ENCODE measurements at regions not wholly inside any gene's neighbourhood (a gene's known extent, or its start where the extent isn't known, plus 50 kb on each side); places are given as distances from the start of the nearest gene placed in this dataset.

DNA sequence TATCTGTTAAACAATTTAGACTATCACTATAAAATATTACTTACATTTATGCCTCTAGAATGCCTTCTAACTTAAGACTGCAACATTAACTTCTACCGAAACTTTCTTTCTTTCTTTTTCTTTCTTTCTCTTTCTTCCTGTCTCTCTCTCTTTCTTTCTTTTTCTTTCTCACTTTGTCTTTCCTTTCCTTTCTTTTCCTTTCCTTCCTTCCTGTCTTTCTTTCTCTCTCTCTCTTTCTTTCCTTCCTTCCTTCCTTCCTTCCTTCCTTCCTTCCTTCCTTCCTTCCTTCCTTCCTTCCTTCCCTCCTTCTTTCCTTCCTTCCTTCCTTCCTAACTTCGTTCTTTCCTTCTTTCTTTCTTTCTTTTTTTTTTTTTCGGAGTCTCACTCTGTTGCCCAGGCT is 1071.9 kb upstream of the ATXN8OS start:
- TF ChIP-seq ELF1 (IDR thresholded peaks at IDR 0.05) (no peak), MAX (IDR thresholded peaks at IDR 0.05; ENCODE audit: low read depth) (no peak), SMC3 (IDR thresholded peaks at IDR 0.05; ENCODE audit: low read depth, low read length) (no peak), CTCF (IDR thresholded peaks at IDR 0.05) (no peak), IRF3 (IDR thresholded peaks at IDR 0.05; ENCODE audit: low read depth, low read length) (no peak), FOXM1 (IDR thresholded peaks at IDR 0.05; ENCODE audit: low read depth) (no peak)
- TF ChIP-seq, protein P1, sequence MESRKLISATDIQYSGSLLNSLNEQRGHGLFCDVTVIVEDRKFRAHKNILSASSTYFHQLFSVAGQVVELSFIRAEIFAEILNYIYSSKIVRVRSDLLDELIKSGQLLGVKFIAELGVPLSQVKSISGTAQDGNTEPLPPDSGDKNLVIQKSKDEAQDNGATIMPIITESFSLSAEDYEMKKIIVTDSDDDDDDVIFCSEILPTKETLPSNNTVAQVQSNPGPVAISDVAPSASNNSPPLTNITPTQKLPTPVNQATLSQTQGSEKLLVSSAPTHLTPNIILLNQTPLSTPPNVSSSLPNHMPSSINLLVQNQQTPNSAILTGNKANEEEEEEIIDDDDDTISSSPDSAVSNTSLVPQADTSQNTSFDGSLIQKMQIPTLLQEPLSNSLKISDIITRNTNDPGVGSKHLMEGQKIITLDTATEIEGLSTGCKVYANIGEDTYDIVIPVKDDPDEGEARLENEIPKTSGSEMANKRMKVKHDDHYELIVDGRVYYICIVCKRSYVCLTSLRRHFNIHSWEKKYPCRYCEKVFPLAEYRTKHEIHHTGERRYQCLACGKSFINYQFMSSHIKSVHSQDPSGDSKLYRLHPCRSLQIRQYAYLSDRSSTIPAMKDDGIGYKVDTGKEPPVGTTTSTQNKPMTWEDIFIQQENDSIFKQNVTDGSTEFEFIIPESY (IDR thresholded peaks at IDR 0.05; ENCODE audit: borderline replicate concordance, low read depth), result no peak

Measured in SK-N-SH (cell line).